ENCODE measurements at regions not wholly inside any gene's neighbourhood (a gene's known extent, or its start where the extent isn't known, plus 50 kb on each side); places are given as distances from the start of the nearest gene placed in this dataset. TPM values are rescaled to one million over a fixed set of nuclear protein-coding genes. Genes with fewer than 3 reads are reported as not detected.

DNA sequence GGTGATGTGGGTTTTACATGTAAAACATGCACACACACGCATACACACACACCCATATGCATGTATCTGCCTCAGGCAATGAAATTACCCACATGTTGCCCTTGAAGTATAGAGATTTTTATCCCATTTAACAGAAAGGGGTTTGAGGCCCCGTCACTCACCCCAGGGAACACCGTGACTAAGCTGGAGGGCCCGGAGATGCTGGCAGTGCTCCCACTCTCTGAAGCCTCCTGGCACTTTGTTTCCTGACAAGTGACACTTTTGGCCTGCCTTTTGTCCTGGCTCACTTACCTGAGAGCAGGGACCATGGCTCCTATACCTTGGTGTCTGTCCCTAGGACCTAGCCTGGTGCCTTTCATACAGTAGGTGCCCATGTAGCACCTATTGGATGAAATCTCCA, 50.0 kb upstream of the TNRC6C start:
- H3K27ac ChIP-seq (ENCODE audit: low read depth, low read length): no peak overlapping the region
- no peak for DNase-seq
- no peak overlapping the region for H3K9ac ChIP-seq (ENCODE audit: low read length)
- H3K18ac ChIP-seq (ENCODE audit: low read length): no peak overlapping the region
- H3K4me3 ChIP-seq (ENCODE audit: low read length): no peak overlapping the region
- H2BK15ac ChIP-seq (replicated peaks; ENCODE audit: low read depth): no peak overlapping the region
- H2BK120ac ChIP-seq (ENCODE audit: low read depth, low read length): no peak overlapping the region
- no peaks in the 10 kb centered on the region for H3K36me3 ChIP-seq (ENCODE audit: control insufficient read depth, insufficient read depth, low read length)
- no peak overlapping the region for H2AK5ac ChIP-seq (ENCODE audit: low read length)
- H3K23ac ChIP-seq (ENCODE audit: low read length): no peak overlapping the region
- WGBS (ENCODE audit: extremely low coverage, insufficient coverage, low lambda C conversion rate): no CpG with 5 or more reads among the region's 4 CpGs
- H2BK5ac ChIP-seq (ENCODE audit: low read length): no peak overlapping the region
- H4K8ac ChIP-seq (ENCODE audit: low read depth, low read length): no peak overlapping the region
- H3K27me3 ChIP-seq (ENCODE audit: insufficient read depth, low read length, poor library complexity): no peaks in the 10 kb centered on the region
- H3K4ac ChIP-seq (ENCODE audit: low read depth, low read length): no peak overlapping the region
- no peak overlapping the region for H3K56ac ChIP-seq (ENCODE audit: low read length)
- H3K79me2 ChIP-seq (ENCODE audit: control insufficient read depth, insufficient read depth, low read length): no peaks in the 10 kb centered on the region
- H3K79me1 ChIP-seq (ENCODE audit: low read length): no peaks in the 10 kb centered on the region
- H4K5ac ChIP-seq (ENCODE audit: low read length): no peak overlapping the region
- H3K4me1 ChIP-seq (ENCODE audit: control insufficient read depth, low read depth, low read length): no peaks in the 10 kb centered on the region
- H3K4me2 ChIP-seq (ENCODE audit: low read length): no peak overlapping the region

Small RNA genes lying in the stretch of these regions (small RNA-seq; reads per million reads assigned to genes)
- gene MIR4316 (ENCODE audit: insufficient read depth) (not detected), gene RF00019 (ENCODE audit: insufficient read depth) (not detected)

Data from mesendoderm (in vitro differentiated cells).